IMR-90 (cell line): ENCODE measurements at regions not wholly inside any gene's neighbourhood (a gene's known extent, or its start where the extent isn't known, plus 50 kb on each side); places are given as distances from the start of the nearest gene placed in this dataset.

ENCODE experiments used
- BHLHE40 ChIP-seq: fragments of 150-350 bp; IDR thresholded peaks from 2 replicates; pipeline ENCODE4 v1.6.1; 2016; ENCODE audit warnings: mild to moderate bottlenecking, low read depth, low read length
- CHD1 ChIP-seq: IDR thresholded peaks from 2 replicates; pipeline ENCODE4 v1.6.1; 2012; ENCODE audit warnings: low read depth, low read length, improper control_type of control experiment
- POLR2A ChIP-seq: IDR thresholded peaks from 2 replicates; pipeline ENCODE4 v1.6.1; 2012; ENCODE audit warnings: mild to moderate bottlenecking, low read depth, low read length
- RAD21 ChIP-seq: IDR thresholded peaks from 2 replicates; pipeline ENCODE4 v1.6.1; 2012; ENCODE audit warnings: low read length, improper control_type of control experiment
- RCOR1 ChIP-seq: IDR thresholded peaks from 2 replicates; pipeline ENCODE4 v1.6.1; 2012; ENCODE audit warnings: mild to moderate bottlenecking, low read length, improper control_type of control experiment; ENCODE audit not compliant: insufficient replicate concordance
- RFX5 ChIP-seq: IDR thresholded peaks from 2 replicates; pipeline ENCODE4 v1.8.0; 2012; ENCODE audit warnings: low read depth, mild to moderate bottlenecking, low read length, moderate library complexity
- SMC3 ChIP-seq: fragments of 150-350 bp; IDR thresholded peaks from 2 replicates; pipeline ENCODE4 v1.6.1; 2016; ENCODE audit warnings: low read depth, mild to moderate bottlenecking, antibody characterized with exemption, low read length, moderate library complexity
- TF ChIP-seq, protein P1 (sequence below): conservative IDR thresholded peaks from 2 replicates; pipeline ENCODE4 v1.5.1; 2012; ENCODE audit warnings: mild to moderate bottlenecking, low read depth, low read length, improper control_type of control experiment
- TF ChIP-seq, protein P2 (sequence below): fragments of 150-350 bp; IDR thresholded peaks from 2 replicates; pipeline ENCODE4 v1.6.1; 2017; ENCODE audit warnings: mild to moderate bottlenecking, antibody characterized with exemption, low read length, low read depth

DNA sequence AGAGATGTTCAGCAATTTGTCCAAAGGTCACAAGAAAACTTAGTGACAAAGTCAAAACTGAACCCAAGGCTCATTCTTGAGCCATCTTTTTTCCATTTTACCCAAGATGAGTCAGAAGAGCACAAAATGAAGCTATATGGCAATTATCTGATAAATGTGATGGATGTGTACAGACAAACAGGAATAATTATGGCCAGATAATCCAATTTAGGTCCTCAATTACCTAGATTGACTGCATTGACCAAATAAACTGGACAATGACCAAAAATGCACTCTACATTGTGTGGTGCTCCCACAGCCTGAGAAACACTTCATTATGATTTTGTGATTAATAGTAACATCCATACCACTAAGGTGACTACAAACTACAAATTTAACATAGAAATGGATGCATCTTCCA is 1105.8 kb downstream of the IGSF11 start:
- TF ChIP-seq, protein P1, sequence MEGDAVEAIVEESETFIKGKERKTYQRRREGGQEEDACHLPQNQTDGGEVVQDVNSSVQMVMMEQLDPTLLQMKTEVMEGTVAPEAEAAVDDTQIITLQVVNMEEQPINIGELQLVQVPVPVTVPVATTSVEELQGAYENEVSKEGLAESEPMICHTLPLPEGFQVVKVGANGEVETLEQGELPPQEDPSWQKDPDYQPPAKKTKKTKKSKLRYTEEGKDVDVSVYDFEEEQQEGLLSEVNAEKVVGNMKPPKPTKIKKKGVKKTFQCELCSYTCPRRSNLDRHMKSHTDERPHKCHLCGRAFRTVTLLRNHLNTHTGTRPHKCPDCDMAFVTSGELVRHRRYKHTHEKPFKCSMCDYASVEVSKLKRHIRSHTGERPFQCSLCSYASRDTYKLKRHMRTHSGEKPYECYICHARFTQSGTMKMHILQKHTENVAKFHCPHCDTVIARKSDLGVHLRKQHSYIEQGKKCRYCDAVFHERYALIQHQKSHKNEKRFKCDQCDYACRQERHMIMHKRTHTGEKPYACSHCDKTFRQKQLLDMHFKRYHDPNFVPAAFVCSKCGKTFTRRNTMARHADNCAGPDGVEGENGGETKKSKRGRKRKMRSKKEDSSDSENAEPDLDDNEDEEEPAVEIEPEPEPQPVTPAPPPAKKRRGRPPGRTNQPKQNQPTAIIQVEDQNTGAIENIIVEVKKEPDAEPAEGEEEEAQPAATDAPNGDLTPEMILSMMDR = no peak
- no peak for TF ChIP-seq RAD21
- TF ChIP-seq CHD1 = no peak
- TF ChIP-seq, protein P2, sequence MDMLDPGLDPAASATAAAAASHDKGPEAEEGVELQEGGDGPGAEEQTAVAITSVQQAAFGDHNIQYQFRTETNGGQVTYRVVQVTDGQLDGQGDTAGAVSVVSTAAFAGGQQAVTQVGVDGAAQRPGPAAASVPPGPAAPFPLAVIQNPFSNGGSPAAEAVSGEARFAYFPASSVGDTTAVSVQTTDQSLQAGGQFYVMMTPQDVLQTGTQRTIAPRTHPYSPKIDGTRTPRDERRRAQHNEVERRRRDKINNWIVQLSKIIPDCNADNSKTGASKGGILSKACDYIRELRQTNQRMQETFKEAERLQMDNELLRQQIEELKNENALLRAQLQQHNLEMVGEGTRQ = no peak
- no peak for TF ChIP-seq RCOR1
- no peak for TF ChIP-seq RFX5
- TF ChIP-seq POLR2A = no peak
- no peak for TF ChIP-seq BHLHE40
- no peak for TF ChIP-seq SMC3
